22Rv1 (cell line): ENCODE measurements at regions not wholly inside any gene's neighbourhood (a gene's known extent, or its start where the extent isn't known, plus 50 kb on each side); places are given as distances from the start of the nearest gene placed in this dataset.

Source experiments
- ZFX ChIP-seq: fragments of 450-650 bp; IDR thresholded peaks from 2 replicates; pipeline ENCODE4 v1.6.1; 2017; ENCODE audit warnings: antibody characterized with exemption, borderline replicate concordance
- TF ChIP-seq, protein P1 (sequence below): fragments of 450-650 bp; IDR thresholded peaks from 2 replicates; pipeline ENCODE4 v1.5.1; 2017; ENCODE audit warnings: mild to moderate bottlenecking

DNA sequence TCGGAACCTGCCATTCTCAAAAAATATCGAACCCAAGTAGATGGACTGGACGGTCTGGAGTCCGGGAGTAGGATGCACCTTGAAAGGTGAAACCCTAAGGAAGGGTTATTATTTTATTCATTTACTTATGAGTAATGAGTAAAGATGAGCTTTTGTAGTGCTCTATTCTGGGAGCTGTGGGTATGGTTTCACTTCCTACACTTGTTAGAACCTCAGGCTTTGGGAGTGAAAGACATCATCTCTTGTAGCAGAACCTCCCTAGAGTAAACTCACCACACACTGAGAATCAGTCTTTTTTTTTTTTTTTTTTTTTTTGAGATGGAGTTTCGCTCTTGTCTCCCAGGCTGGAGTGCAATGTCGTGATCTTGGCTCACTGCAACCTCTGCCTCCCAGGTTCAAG is 389.4 kb upstream of the AUTS2 start:
- TF ChIP-seq, protein P1, sequence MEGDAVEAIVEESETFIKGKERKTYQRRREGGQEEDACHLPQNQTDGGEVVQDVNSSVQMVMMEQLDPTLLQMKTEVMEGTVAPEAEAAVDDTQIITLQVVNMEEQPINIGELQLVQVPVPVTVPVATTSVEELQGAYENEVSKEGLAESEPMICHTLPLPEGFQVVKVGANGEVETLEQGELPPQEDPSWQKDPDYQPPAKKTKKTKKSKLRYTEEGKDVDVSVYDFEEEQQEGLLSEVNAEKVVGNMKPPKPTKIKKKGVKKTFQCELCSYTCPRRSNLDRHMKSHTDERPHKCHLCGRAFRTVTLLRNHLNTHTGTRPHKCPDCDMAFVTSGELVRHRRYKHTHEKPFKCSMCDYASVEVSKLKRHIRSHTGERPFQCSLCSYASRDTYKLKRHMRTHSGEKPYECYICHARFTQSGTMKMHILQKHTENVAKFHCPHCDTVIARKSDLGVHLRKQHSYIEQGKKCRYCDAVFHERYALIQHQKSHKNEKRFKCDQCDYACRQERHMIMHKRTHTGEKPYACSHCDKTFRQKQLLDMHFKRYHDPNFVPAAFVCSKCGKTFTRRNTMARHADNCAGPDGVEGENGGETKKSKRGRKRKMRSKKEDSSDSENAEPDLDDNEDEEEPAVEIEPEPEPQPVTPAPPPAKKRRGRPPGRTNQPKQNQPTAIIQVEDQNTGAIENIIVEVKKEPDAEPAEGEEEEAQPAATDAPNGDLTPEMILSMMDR, result no peak
- no peak for TF ChIP-seq ZFX
